Karpas-422 (cell line): ENCODE measurements at regions not wholly inside any gene's neighbourhood (a gene's known extent, or its start where the extent isn't known, plus 50 kb on each side); places are given as distances from the start of the nearest gene placed in this dataset.

Experiments
- DNase-seq: peaks from one replicate; pipeline ENCODE4 v3.0.0-alpha.2; 2015
- H2AFZ ChIP-seq: fragments of 200-600 bp; sonication (generic); 2 replicates; pipeline ENCODE4 v1.6.1; 2014; ENCODE audit warnings: antibody characterized with exemption, low read length, mixed read lengths
- H3K27ac ChIP-seq: fragments of 200-600 bp; sonication (generic); 2 replicates; pipeline ENCODE4 v1.5.1; 2014; ENCODE audit warnings: mild to moderate bottlenecking, low read length, moderate library complexity
- H3K27me3 ChIP-seq: fragments of 200-600 bp; sonication (generic); 2 replicates; pipeline ENCODE4 v1.6.1; 2014; ENCODE audit warnings: low read length, mixed read lengths
- H3K36me3 ChIP-seq: fragments of 200-600 bp; sonication (generic); 2 replicates; pipeline ENCODE4 v1.6.1; 2014; ENCODE audit warnings: low read length, mixed read lengths; ENCODE audit not compliant: insufficient read depth
- H3K4me1 ChIP-seq: fragments of 200-600 bp; sonication (generic); 2 replicates; pipeline ENCODE4 v1.6.1; 2014; ENCODE audit warnings: mild to moderate bottlenecking, low read length, mixed read lengths
- H3K4me2 ChIP-seq: fragments of 200-600 bp; sonication (generic); 2 replicates; pipeline ENCODE4 v1.6.1; 2014; ENCODE audit warnings: low read length, low read depth, mild to moderate bottlenecking; ENCODE audit not compliant: poor library complexity, severe bottlenecking
- H3K4me3 ChIP-seq: fragments of 200-600 bp; sonication (generic); 2 replicates; pipeline ENCODE4 v1.5.1; 2014; ENCODE audit warnings: mild to moderate bottlenecking, antibody characterized with exemption, low read length, mixed read lengths
- H3K79me2 ChIP-seq: fragments of 200-600 bp; sonication (generic); 2 replicates; pipeline ENCODE4 v1.6.1; 2014; ENCODE audit warnings: mild to moderate bottlenecking, low read length, mixed read lengths
- H3K9ac ChIP-seq: fragments of 200-600 bp; sonication (generic); 2 replicates; pipeline ENCODE4 v1.6.0; 2014; ENCODE audit warnings: low read length
- H3K9me2 ChIP-seq: fragments of 200-600 bp; sonication (generic), shearing (Covaris generic); replicated peaks from 2 replicates; pipeline ENCODE4 v1.6.0; 2014; ENCODE audit warnings: mild to moderate bottlenecking, low read length, moderate library complexity; ENCODE audit not compliant: insufficient read depth
- H3K9me3 ChIP-seq: fragments of 300-700, 200-600 bp; sonication (generic); 2 replicates; pipeline ENCODE4 v1.6.1; 2014; ENCODE audit warnings: low read length, mixed read lengths
- H4K20me1 ChIP-seq: fragments of 200-600 bp; sonication (generic); 2 replicates; pipeline ENCODE4 v1.6.1; 2014; ENCODE audit warnings: mild to moderate bottlenecking, antibody characterized with exemption, low read length, low read depth; ENCODE audit not compliant: insufficient read depth

- Histone ChIP-seq H2AFZ (no peak overlapping the region), H3K36me3 (no peaks in the 10 kb centered on the region), H3K4me2 (no peak overlapping the region), H3K9me2 (no peaks in the 10 kb centered on the region), H3K9ac (no peak overlapping the region), H3K9me3 (no peaks in the 10 kb centered on the region), H3K4me3 (no peak overlapping the region), H3K27ac (no peak overlapping the region), H3K27me3 (no peaks in the 10 kb centered on the region), H3K4me1 (no peaks in the 10 kb centered on the region), H4K20me1 (no peaks in the 10 kb centered on the region), H3K79me2 (no peaks in the 10 kb centered on the region)
- no peak for DNase-seq
Measured at GRCh38 chr6:48188158-48188557, 77.2 kb upstream of the PTCHD4 start.

- Histone ChIP-seq H3K9me3 (no peaks in the 10 kb centered on the region), H3K4me1 (no peaks in the 10 kb centered on the region), H3K4me3 (no peak overlapping the region), H2AFZ (no peak overlapping the region), H3K9me2 (no peaks in the 10 kb centered on the region), H3K9ac (no peak overlapping the region), H3K36me3 (no peaks in the 10 kb centered on the region), H3K27me3 (no peaks in the 10 kb centered on the region), H3K27ac (no peak overlapping the region), H4K20me1 (no peaks in the 10 kb centered on the region), H3K79me2 (no peaks in the 10 kb centered on the region), H3K4me2 (no peak overlapping the region)
- no peak for DNase-seq
Measured at GRCh38 chr6:48186746-48187145, 75.7 kb upstream of the PTCHD4 start.

- Histone ChIP-seq H3K4me3 (no peak overlapping the region), H3K9me2 (no peaks in the 10 kb centered on the region), H3K4me2 (no peak overlapping the region), H4K20me1 (no peaks in the 10 kb centered on the region), H2AFZ (no peak overlapping the region), H3K4me1 (no peaks in the 10 kb centered on the region), H3K79me2 (no peaks in the 10 kb centered on the region), H3K9me3 (no peaks in the 10 kb centered on the region), H3K27ac (no peak overlapping the region), H3K9ac (no peak overlapping the region), H3K27me3 (no peaks in the 10 kb centered on the region), H3K36me3 (no peaks in the 10 kb centered on the region)
- no peak for DNase-seq
Measured at GRCh38 chr6:48184648-48185047, 73.7 kb upstream of the PTCHD4 start.

GRCh38 chr6:48183811-48184605 lies 73.0 kb upstream of the PTCHD4 start:
- no peak for DNase-seq
- H3K79me2 ChIP-seq, result no peaks in the 10 kb centered on the region

GRCh38 chr6:48183178-48183577 lies 72.2 kb upstream of the PTCHD4 start:
- H3K9me2 ChIP-seq, result no peaks in the 10 kb centered on the region
- no peaks in the 10 kb centered on the region for H3K4me1 ChIP-seq
- no peaks in the 10 kb centered on the region for H3K9me3 ChIP-seq
- H3K27me3 ChIP-seq, result no peaks in the 10 kb centered on the region
- no peak overlapping the region for H3K4me3 ChIP-seq
- H3K36me3 ChIP-seq, result no peaks in the 10 kb centered on the region
- no peak overlapping the region for H3K9ac ChIP-seq
- no peaks in the 10 kb centered on the region for H4K20me1 ChIP-seq
- no peak overlapping the region for H3K4me2 ChIP-seq
- no peak overlapping the region for H3K27ac ChIP-seq
- no peak for DNase-seq
- no peak overlapping the region for H2AFZ ChIP-seq
- no peaks in the 10 kb centered on the region for H3K79me2 ChIP-seq

More at GRCh38 chr6:48183811-48184605, 73.0 kb upstream of the PTCHD4 start:
- no peak overlapping the region for H3K9ac ChIP-seq
- H3K36me3 ChIP-seq, result no peaks in the 10 kb centered on the region
- H3K27me3 ChIP-seq, result no peaks in the 10 kb centered on the region
- H2AFZ ChIP-seq, result no peak overlapping the region
- no peak overlapping the region for H3K4me2 ChIP-seq
- H3K9me2 ChIP-seq, result no peaks in the 10 kb centered on the region
- H3K4me1 ChIP-seq, result no peaks in the 10 kb centered on the region
- no peaks in the 10 kb centered on the region for H4K20me1 ChIP-seq
- no peak overlapping the region for H3K4me3 ChIP-seq
- no peak overlapping the region for H3K27ac ChIP-seq
- H3K9me3 ChIP-seq, result no peaks in the 10 kb centered on the region

GRCh38 chr6:48178700-48179099 lies 67.7 kb upstream of the PTCHD4 start:
- Histone ChIP-seq H2AFZ (no peak overlapping the region), H3K4me2 (no peak overlapping the region), H3K27me3 (no peaks in the 10 kb centered on the region), H3K9me3 (no peaks in the 10 kb centered on the region), H3K79me2 (no peaks in the 10 kb centered on the region), H3K4me1 (no peaks in the 10 kb centered on the region), H4K20me1 (no peaks in the 10 kb centered on the region), H3K4me3 (no peak overlapping the region), H3K9me2 (no peaks in the 10 kb centered on the region), H3K9ac (no peak overlapping the region), H3K27ac (no peak overlapping the region), H3K36me3 (no peaks in the 10 kb centered on the region)
- DNase-seq, result no peak

- Histone ChIP-seq H3K27me3 (no peaks in the 10 kb centered on the region), H3K4me3 (no peak overlapping the region), H3K9ac (no peak overlapping the region), H4K20me1 (no peaks in the 10 kb centered on the region), H3K36me3 (no peaks in the 10 kb centered on the region), H3K9me2 (no peaks in the 10 kb centered on the region), H2AFZ (no peak overlapping the region), H3K9me3 (no peaks in the 10 kb centered on the region), H3K4me1 (no peaks in the 10 kb centered on the region), H3K27ac (no peak overlapping the region), H3K4me2 (no peak overlapping the region), H3K79me2 (no peaks in the 10 kb centered on the region)
- DNase-seq, result no peak
Measured at GRCh38 chr6:48177786-48178185, 66.8 kb upstream of the PTCHD4 start.

- H3K4me1 ChIP-seq, result no peaks in the 10 kb centered on the region
- no peaks in the 10 kb centered on the region for H3K9me3 ChIP-seq
- H3K27me3 ChIP-seq, result no peaks in the 10 kb centered on the region
- no peak overlapping the region for H3K4me2 ChIP-seq
- H4K20me1 ChIP-seq, result no peaks in the 10 kb centered on the region
- H3K4me3 ChIP-seq, result no peak overlapping the region
- no peaks in the 10 kb centered on the region for H3K9me2 ChIP-seq
- H3K9ac ChIP-seq, result no peak overlapping the region
- H3K27ac ChIP-seq, result no peak overlapping the region
- H3K79me2 ChIP-seq, result no peaks in the 10 kb centered on the region
- DNase-seq, result no peak
- no peak overlapping the region for H2AFZ ChIP-seq
- no peaks in the 10 kb centered on the region for H3K36me3 ChIP-seq
Measured at GRCh38 chr6:48176645-48177308, 65.8 kb upstream of the PTCHD4 start.
